ENCODE measurements at regions not wholly inside any gene's neighbourhood (a gene's known extent, or its start where the extent isn't known, plus 50 kb on each side); places are given as distances from the start of the nearest gene placed in this dataset.

DNA sequence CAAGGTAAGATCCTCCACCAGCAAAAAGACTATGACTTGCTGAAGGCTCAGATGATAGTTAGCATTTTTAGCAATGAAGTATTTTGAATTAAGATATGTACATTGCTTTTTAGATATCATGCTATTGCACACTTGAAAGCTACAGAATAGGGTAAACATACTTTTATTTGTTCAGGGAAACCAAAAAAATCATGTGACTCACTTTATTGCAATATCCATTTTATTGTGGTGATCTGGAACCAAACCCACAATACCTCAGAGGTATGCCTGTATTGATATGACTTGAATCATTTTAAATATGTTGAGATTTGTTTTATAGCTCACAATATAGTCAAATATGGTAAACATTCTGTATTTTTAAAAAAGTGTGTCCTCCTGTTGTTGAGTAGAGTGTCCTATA, 96.1 kb downstream of the DIO3 start:
- no peak for TF ChIP-seq EZH2 (IDR thresholded peaks at IDR 0.05; ENCODE audit: borderline replicate concordance)
- no peak for TF ChIP-seq EZH2phosphoT487 (IDR thresholded peaks at IDR 0.05; ENCODE audit: low read depth, severe bottlenecking, unreplicated experiment)
- TF ChIP-seq, protein P1, sequence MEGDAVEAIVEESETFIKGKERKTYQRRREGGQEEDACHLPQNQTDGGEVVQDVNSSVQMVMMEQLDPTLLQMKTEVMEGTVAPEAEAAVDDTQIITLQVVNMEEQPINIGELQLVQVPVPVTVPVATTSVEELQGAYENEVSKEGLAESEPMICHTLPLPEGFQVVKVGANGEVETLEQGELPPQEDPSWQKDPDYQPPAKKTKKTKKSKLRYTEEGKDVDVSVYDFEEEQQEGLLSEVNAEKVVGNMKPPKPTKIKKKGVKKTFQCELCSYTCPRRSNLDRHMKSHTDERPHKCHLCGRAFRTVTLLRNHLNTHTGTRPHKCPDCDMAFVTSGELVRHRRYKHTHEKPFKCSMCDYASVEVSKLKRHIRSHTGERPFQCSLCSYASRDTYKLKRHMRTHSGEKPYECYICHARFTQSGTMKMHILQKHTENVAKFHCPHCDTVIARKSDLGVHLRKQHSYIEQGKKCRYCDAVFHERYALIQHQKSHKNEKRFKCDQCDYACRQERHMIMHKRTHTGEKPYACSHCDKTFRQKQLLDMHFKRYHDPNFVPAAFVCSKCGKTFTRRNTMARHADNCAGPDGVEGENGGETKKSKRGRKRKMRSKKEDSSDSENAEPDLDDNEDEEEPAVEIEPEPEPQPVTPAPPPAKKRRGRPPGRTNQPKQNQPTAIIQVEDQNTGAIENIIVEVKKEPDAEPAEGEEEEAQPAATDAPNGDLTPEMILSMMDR (IDR thresholded peaks at IDR 0.05; ENCODE audit: poor library complexity), result no peak

Data from hepatocyte (in vitro differentiated cells).